Cardiac septum (tissue), 1 donor: ENCODE measurements at regions not wholly inside any gene's neighbourhood (a gene's known extent, or its start where the extent isn't known, plus 50 kb on each side); places are given as distances from the start of the nearest gene placed in this dataset.

Source experiments
- DNase-seq: peaks from one replicate; pipeline ENCODE4 v3.0.0-alpha.2; 2020; ENCODE audit warnings: low spot score
- intact Hi-C: fragments of 100-400 bp; cut with DNase I; formaldehyde crosslinking; loops from one replicate; pipeline ENCODE4 v1.14.0; 2022
- donor health status: DM: no; HTN: no; CAD: no.

- DNase-seq: no peak
- intact Hi-C loops: no loop called here
Measured at GRCh38 chr3:31041161-31041978, 146.9 kb upstream of the GADL1 start.

GRCh38 chr3:31043184-31043819 lies 148.8 kb upstream of the GADL1 start:
- DNase-seq: no peak
- intact Hi-C loops: no loop called here

GRCh38 chr3:31047673-31048072 lies 153.2 kb upstream of the GADL1 start:
- intact Hi-C loops: no loop called here
- no peak for DNase-seq

GRCh38 chr3:31048143-31048542 lies 153.7 kb upstream of the GADL1 start:
- no peak for DNase-seq
- intact Hi-C loops: no loop called here

GRCh38 chr3:31050296-31050695 lies 155.8 kb upstream of the GADL1 start:
- DNase-seq: no peak
- intact Hi-C loops: no loop called here

- intact Hi-C loops: no loop called here
- DNase-seq: no peak
Measured at GRCh38 chr3:31051226-31051625, 156.8 kb upstream of the GADL1 start.

- DNase-seq: no peak
- intact Hi-C loops: no loop called here
Measured at GRCh38 chr3:31053299-31053698, 158.8 kb upstream of the GADL1 start.

GRCh38 chr3:31054032-31054431 lies 159.6 kb upstream of the GADL1 start:
- intact Hi-C loops: no loop called here
- DNase-seq: no peak

GRCh38 chr3:31055757-31056156 lies 161.3 kb upstream of the GADL1 start:
- intact Hi-C loops: no loop called here
- DNase-seq: no peak

GRCh38 chr3:31057891-31058290 lies 163.4 kb upstream of the GADL1 start:
- DNase-seq: no peak
- intact Hi-C loops: no loop called here

GRCh38 chr3:31064021-31064420 lies 169.6 kb upstream of the GADL1 start:
- no peak for DNase-seq
- intact Hi-C loops: no loop called here

- no peak for DNase-seq
- intact Hi-C loops: no loop called here
Measured at GRCh38 chr3:31065765-31066164, 171.3 kb upstream of the GADL1 start.

GRCh38 chr3:31067004-31067403 lies 172.5 kb upstream of the GADL1 start:
- intact Hi-C loops: no loop called here
- no peak for DNase-seq

- no peak for DNase-seq
- intact Hi-C loops: no loop called here
Measured at GRCh38 chr3:31075471-31075870, 181.0 kb upstream of the GADL1 start.

GRCh38 chr3:31075876-31076275 lies 181.4 kb upstream of the GADL1 start:
- no peak for DNase-seq
- intact Hi-C loops: no loop called here

- intact Hi-C loops: no loop called here
- DNase-seq: no peak
Measured at GRCh38 chr3:31077021-31077601, 182.7 kb upstream of the GADL1 start.

GRCh38 chr3:31077826-31078225 lies 183.4 kb upstream of the GADL1 start:
- DNase-seq: no peak
- intact Hi-C loops: no loop called here

- intact Hi-C loops: no loop called here
- no peak for DNase-seq
Measured at GRCh38 chr3:31079689-31080088, 185.2 kb upstream of the GADL1 start.

- intact Hi-C loops: no loop called here
Measured at GRCh38 chr3:31081018-31081662, 186.7 kb upstream of the GADL1 start.

GRCh38 chr3:31086148-31086547 lies 191.7 kb upstream of the GADL1 start:
- intact Hi-C loops: no loop called here
- no peak for DNase-seq

More at GRCh38 chr3:31081018-31081662, 186.7 kb upstream of the GADL1 start:
- no peak for DNase-seq
